AG08395 (cell line): ENCODE measurements at regions not wholly inside any gene's neighbourhood (a gene's known extent, or its start where the extent isn't known, plus 50 kb on each side); places are given as distances from the start of the nearest gene placed in this dataset.

Experiments
- DNase-seq: peaks from one replicate; pipeline ENCODE4 v3.0.0; 2012; ENCODE audit warnings: mixed read lengths, low spot score

- no peak for DNase-seq
These were observed 123.7 kb downstream of the AQP4 start for GRCh38 chr18:26741758-26742157.

DNA sequence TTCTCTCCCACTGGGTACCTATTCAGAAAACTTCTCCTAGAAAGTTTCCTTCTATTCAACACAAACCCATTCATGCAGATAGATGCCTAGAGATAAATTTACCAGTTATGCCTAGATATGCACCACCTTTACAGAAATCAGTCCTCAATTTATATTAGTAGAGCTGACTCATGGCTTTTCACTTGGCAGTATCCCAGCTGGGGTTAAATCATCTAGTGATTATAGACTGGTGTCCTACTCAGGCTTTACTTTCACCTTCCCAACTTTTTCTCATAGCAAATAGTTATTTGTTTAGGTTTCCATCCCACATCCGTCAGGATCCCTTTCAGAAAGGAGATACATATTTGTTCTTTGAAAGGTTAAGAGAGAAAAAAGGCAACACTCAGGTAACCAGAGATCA lies 124.5 kb downstream of the AQP4 start:
- DNase-seq = no peak

GRCh38 chr18:26740396-26740795 lies 125.1 kb downstream of the AQP4 start:
- DNase-seq = no peak

GRCh38 chr18:26738706-26739105 lies 126.8 kb downstream of the AQP4 start:
- no peak for DNase-seq

- no peak for DNase-seq
These were observed 129.2 kb downstream of the AQP4 start for GRCh38 chr18:26736301-26736700.

GRCh38 chr18:26734760-26735159 lies 130.7 kb downstream of the AQP4 start:
- no peak for DNase-seq

GRCh38 chr18:26729449-26729848 lies 136.1 kb downstream of the AQP4 start:
- DNase-seq = no peak

DNA sequence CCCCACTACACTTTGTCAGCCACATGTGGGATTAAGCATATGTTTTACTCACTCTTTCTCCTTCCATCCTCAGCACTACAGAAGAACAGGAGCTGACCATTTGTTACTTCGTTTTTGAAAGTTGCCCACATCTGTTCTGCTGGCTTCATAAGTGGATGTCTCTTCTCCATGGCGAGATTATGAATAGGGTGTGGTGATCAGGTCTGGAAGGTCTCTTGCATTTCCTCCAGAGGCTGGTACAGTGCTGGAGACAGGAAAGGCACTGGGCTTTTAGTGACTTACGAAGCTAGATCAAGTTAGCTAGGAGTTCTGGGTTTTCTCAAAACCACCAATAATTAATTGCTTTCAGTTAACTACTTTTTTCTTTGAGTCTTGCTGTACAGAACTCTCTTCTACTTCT lies 136.5 kb downstream of the AQP4 start:
- DNase-seq = no peak

GRCh38 chr18:26723981-26724380 lies 141.5 kb downstream of the AQP4 start:
- DNase-seq = no peak

GRCh38 chr18:26722565-26722931 lies 143.0 kb downstream of the AQP4 start:
- no peak for DNase-seq

DNA sequence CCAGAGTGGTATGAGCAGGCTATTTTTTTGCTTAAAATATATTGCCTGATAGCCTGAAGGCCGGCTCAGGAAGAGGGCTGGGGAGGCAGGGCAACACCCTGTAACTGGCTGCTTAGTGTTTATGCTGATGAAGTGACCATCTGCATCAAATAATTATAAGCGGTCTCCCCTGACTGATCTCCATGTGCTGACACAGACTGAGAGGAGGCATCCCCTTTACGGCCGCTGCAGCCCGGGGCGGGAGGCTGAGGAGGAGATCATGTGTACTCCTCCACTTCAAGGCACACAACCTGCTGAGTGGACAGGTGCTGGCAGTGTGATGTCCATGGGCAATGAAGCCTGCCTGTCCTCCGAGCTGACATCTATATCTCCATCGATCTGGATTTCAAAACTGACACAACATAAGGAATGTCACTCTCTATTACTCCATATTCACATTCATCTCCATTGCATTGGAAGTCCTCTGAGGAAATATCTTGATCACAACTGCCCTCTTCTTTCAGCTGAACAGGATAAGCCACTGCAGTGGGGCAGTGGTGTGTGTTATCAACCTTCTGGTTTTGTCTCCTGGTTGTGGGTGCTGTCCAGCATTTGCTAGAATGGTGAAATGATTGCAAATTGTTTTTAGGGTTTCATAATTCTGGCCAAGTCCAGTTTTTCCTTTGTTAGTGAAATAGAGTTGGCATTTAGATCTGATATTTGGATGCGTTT lies 143.5 kb downstream of the AQP4 start:
- DNase-seq = no peak

- DNase-seq = no peak
These were observed 145.6 kb downstream of the AQP4 start for GRCh38 chr18:26719896-26720295.

GRCh38 chr18:26717123-26717719 lies 148.3 kb downstream of the AQP4 start:
- no peak for DNase-seq

- no peak for DNase-seq
These were observed 150.8 kb downstream of the AQP4 start for GRCh38 chr18:26714739-26715138.

GRCh38 chr18:26711756-26712155 lies 153.8 kb downstream of the AQP4 start:
- DNase-seq = no peak

GRCh38 chr18:26710470-26711096 lies 154.9 kb downstream of the AQP4 start:
- DNase-seq = no peak

- DNase-seq = no peak
These were observed 155.6 kb downstream of the AQP4 start for GRCh38 chr18:26709897-26710296.

DNA sequence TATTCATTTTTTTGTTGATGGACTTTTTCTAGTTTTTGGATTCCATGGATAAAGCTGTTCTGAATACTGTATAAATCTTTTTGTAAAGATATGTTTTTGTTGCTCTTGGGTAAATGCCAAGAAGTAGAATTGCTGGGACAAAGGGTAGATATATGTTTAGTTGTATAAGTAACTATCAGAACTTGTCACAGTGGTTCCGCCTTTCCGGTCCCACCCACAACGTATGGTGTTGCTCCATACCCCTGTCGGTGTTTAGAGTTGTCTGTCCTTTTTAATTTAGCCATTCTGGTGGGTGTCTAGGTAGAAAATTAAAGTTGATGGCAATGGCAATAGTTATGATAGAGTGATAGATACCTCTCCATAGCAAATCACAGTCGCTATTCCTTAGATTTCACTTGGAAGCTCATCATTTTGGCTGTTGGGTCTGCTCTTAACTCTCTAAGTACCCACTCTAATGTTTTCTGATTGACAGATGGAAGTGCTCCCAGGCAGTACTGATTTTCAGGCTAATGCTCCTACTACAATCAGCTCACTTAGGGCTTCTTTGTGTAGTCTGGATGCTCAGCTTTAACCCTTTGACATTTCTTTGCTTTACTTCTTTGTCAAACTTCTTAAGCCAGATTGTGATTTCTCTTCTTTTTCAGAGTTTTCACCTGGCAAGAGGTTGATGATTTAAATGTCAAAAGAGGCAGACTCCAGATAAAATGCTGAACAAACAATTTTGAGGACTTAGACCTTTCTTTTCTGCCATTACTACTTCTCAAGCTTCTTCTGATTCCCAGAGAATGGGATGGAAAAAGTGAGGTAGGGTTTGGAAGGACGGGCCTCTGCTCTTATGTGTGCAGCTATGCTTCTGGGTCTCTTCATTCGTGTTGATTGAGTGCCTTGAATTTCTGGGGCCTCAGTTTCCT lies 156.4 kb downstream of the AQP4 start:
- no peak for DNase-seq

- DNase-seq = no peak
These were observed 158.6 kb downstream of the AQP4 start for GRCh38 chr18:26706911-26707351.

- no peak for DNase-seq
These were observed 157.4 kb upstream of the KCTD1 start for GRCh38 chr18:26705757-26706156.

- DNase-seq = no peak
These were observed 155.0 kb upstream of the KCTD1 start for GRCh38 chr18:26703170-26703930.

GRCh38 chr18:26702086-26702485 lies 153.7 kb upstream of the KCTD1 start:
- no peak for DNase-seq
